SU-DHL-6 (cell line): ENCODE measurements at regions not wholly inside any gene's neighbourhood (a gene's known extent, or its start where the extent isn't known, plus 50 kb on each side); places are given as distances from the start of the nearest gene placed in this dataset.

Experiments
- CTCF ChIP-seq: fragments of 200-600 bp; sonication (generic); IDR thresholded peaks from one replicate; pipeline ENCODE4 v1.5.1; 2017; ENCODE audit warnings: antibody characterized with exemption, mild to moderate bottlenecking, low read length, moderate library complexity; ENCODE audit not compliant: insufficient read depth, poor library complexity, severe bottlenecking
- EZH2phosphoT487 ChIP-seq: fragments of 200-600 bp; sonication (generic), shearing (Covaris generic); conservative IDR thresholded peaks from 2 replicates; pipeline ENCODE4 v1.6.1; 2018; ENCODE audit warnings: mild to moderate bottlenecking, antibody characterized with exemption, low read length, moderate library complexity, mixed read lengths

- no peak for TF ChIP-seq CTCF
- no peak for TF ChIP-seq EZH2phosphoT487
Measured at GRCh38 chr10:23630376-23630775, 191.5 kb downstream of the OTUD1 start.
